ENCODE measurements at regions not wholly inside any gene's neighbourhood (a gene's known extent, or its start where the extent isn't known, plus 50 kb on each side); places are given as distances from the start of the nearest gene placed in this dataset.
"Not testable (repeated sequence)": the region's sequence is repeated elsewhere in the genome, so short reads cannot be mapped to it uniquely, and the experiment has no call there.

GRCh38 chr3:145906301-145906700 is 254.7 kb downstream of the PLOD2 start:
- intact Hi-C loops (cut with micrococcal nuclease): no loop called here
- POLR2A ChIA-PET: interaction anchor here (0.5 kb wide), 1 partner anchor 1930 kb away, joined by 5 read pairs; no protein-coding TSS in a partner anchor
- H3K27me3 Mint-ChIP-seq: no peaks in the 10 kb centered on the region
- no peak for TF ChIP-seq CTCF (IDR thresholded peaks at IDR 0.05)
- no peaks in the 10 kb centered on the region for H3K9me3 Mint-ChIP-seq
- H3K4me3 Mint-ChIP-seq: no peak overlapping the region
- H3K36me3 Mint-ChIP-seq (ENCODE audit: low read depth): no peaks in the 10 kb centered on the region
- CTCF ChIA-PET: no interaction called here
- ATAC-seq (ENCODE audit: low read depth) (no peak), DNase-seq (no peak)
- no peaks in the 10 kb centered on the region for H3K4me1 Mint-ChIP-seq
- no peak overlapping the region for H3K27ac Mint-ChIP-seq

DNA sequence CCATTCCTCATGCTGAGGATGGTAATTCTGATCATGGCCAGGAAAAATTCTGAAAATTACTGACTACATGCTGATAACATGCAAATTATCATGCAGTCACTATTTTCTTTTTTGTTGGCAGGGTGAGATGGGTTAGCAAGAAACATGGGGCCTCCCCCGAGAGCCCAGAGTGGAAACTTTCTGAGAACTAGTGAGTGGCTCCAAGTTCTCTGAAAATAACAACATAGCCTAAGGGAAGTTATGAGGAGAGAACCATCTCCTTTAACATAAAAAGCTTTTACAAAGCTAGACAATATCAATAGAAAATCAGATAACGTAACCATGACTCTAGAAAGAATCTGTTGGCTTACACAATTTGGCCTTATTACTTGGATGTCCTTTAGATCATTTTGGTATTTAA is 254.2 kb downstream of the PLOD2 start:
- H3K27ac Mint-ChIP-seq: no peak overlapping the region
- DNase-seq (no peak), ATAC-seq (ENCODE audit: low read depth) (no peak)
- intact Hi-C loops (cut with micrococcal nuclease): no loop called here
- no peaks in the 10 kb centered on the region for H3K27me3 Mint-ChIP-seq
- no peaks in the 10 kb centered on the region for H3K36me3 Mint-ChIP-seq (ENCODE audit: low read depth)
- no peak overlapping the region for H3K4me3 Mint-ChIP-seq
- H3K4me1 Mint-ChIP-seq: no peaks in the 10 kb centered on the region
- CTCF ChIA-PET: no interaction called here
- no peak for TF ChIP-seq CTCF (IDR thresholded peaks at IDR 0.05)
- H3K9me3 Mint-ChIP-seq: no peaks in the 10 kb centered on the region
- POLR2A ChIA-PET: interaction anchor here (0.5 kb wide), 1 partner anchor 1930 kb away, joined by 5 read pairs; no protein-coding TSS in a partner anchor

DNA sequence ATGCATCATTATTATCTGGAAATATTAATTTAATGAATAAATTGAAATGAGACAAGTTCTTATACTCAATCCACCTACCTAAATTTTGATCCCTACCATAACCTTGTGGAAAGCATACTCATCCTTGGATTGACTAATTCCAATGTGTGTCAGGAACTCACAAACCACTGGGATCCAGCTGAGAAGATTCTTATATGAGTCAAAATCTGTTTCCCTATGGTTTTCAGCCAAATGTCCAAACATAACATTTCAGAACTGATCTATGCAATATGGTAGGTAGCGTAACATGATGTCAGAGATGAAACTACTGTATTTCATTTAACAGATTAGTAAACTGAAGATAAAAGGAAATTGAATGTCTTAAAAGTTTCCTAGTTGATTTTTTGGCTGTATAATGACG is 250.0 kb downstream of the PLOD2 start:
- intact Hi-C loops (cut with micrococcal nuclease): no loop called here
- H3K9me3 Mint-ChIP-seq: no peaks in the 10 kb centered on the region
- no peak for TF ChIP-seq CTCF (IDR thresholded peaks at IDR 0.05)
- no peaks in the 10 kb centered on the region for H3K4me1 Mint-ChIP-seq
- ChIA-PET CTCF (no interaction called here), POLR2A (no interaction called here)
- H3K27me3 Mint-ChIP-seq: no peaks in the 10 kb centered on the region
- DNase-seq (no peak), ATAC-seq (ENCODE audit: low read depth) (no peak)
- no peaks in the 10 kb centered on the region for H3K36me3 Mint-ChIP-seq (ENCODE audit: low read depth)
- H3K27ac Mint-ChIP-seq: no peak overlapping the region
- H3K4me3 Mint-ChIP-seq: no peak overlapping the region

DNA sequence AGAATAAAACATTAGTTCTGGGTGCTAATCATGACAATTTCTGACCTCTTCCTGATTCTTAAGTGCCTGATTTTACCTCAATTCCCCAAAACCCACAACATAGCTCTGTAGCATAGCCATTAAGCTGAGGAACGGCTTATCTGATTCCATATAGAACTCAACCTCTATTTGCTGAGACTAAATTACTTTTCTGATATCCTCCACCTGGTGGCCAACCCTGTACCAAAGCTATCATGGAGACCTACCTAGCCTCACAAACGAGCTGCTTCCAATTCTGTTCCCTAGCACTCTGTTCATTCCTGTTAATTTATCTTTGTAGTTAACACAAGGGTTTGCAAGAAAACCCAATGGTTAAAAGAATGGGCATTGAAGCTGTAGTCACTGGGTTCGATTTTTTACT is 245.2 kb downstream of the PLOD2 start:
- H3K27ac Mint-ChIP-seq: no peak overlapping the region
- H3K9me3 Mint-ChIP-seq: peaks cover 4% of the 10 kb centered on the region
- H3K27me3 Mint-ChIP-seq: no peaks in the 10 kb centered on the region
- intact Hi-C loops (cut with micrococcal nuclease): no loop called here
- no peak overlapping the region for H3K4me3 Mint-ChIP-seq
- DNase-seq (no peak), ATAC-seq (ENCODE audit: low read depth) (no peak)
- ChIA-PET POLR2A (no interaction called here), CTCF (no interaction called here)
- H3K4me1 Mint-ChIP-seq: no peaks in the 10 kb centered on the region
- TF ChIP-seq CTCF (IDR thresholded peaks at IDR 0.05): no peak
- no peaks in the 10 kb centered on the region for H3K36me3 Mint-ChIP-seq (ENCODE audit: low read depth)

DNA sequence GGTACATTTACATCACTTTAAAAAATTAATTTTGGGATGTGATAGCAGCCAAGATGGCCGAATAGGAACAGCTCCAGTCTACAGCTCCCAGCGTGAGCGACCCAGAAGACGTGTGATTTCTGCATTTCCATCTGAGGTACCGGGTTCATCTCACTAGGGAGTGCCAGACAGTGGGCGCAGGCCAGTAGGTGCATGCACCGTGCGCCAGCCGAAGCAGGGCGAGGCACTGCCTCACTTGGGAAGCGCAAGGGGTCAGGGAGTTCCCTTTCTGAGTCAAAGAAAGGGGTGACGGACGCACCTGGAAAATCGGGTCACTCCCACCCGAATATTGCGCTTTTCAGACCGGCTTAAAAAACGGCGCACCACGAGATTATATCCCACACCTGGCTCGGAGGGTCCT is 233.2 kb downstream of the PLOD2 start:
- intact Hi-C loops (cut with micrococcal nuclease); H3K4me1 Mint-ChIP-seq; H3K4me3 Mint-ChIP-seq; ATAC-seq (ENCODE audit: low read depth); H3K27ac Mint-ChIP-seq; DNase-seq; H3K27me3 Mint-ChIP-seq; POLR2A ChIA-PET; CTCF ChIA-PET; H3K9me3 Mint-ChIP-seq; H3K36me3 Mint-ChIP-seq (ENCODE audit: low read depth): not testable (repeated sequence)

GRCh38 chr3:145936971-145937370 is 224.0 kb downstream of the PLOD2 start:
- no peak for TF ChIP-seq CTCF (IDR thresholded peaks at IDR 0.05)
- no peaks in the 10 kb centered on the region for H3K27me3 Mint-ChIP-seq
- ChIA-PET POLR2A (no interaction called here), CTCF (no interaction called here)
- peaks cover 4% of the 10 kb centered on the region for H3K9me3 Mint-ChIP-seq
- no peak for ATAC-seq (ENCODE audit: low read depth)
- no peak overlapping the region for H3K27ac Mint-ChIP-seq
- H3K4me1 Mint-ChIP-seq: no peaks in the 10 kb centered on the region
- H3K36me3 Mint-ChIP-seq (ENCODE audit: low read depth): no peaks in the 10 kb centered on the region
- intact Hi-C loops (cut with micrococcal nuclease): no loop called here
- no peak overlapping the region for H3K4me3 Mint-ChIP-seq
- DNase-seq: no peak

Data from activated B cell treated with CpG ODN at 0.5 μM for 24 hours (primary cell).